ENCODE measurements at regions not wholly inside any gene's neighbourhood (a gene's known extent, or its start where the extent isn't known, plus 50 kb on each side); places are given as distances from the start of the nearest gene placed in this dataset.

DNA sequence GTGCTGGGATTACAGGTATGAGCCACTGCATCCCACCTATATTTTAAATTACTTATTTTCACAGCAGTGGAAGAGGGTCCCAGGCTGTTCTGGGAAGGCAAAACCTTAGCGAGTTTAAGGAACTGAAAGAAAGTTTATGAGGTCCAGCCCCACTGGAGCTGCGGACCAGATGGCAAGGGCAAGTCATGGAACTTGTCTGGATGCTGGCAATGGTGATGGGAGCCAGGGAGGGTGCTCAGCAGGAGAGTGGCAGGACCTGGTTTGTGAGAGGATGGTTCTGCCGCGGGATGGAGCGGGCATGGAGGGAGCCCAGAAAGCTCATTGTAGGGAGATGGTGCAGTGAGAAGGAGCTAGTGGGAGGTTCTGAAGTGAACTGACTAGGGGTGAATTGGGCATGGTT, 50.6 kb upstream of the SLC45A1 start:
- ATAC-seq (replicated peaks) (no peak), DNase-seq (no peak)
- H3K4me1 Mint-ChIP-seq (ENCODE audit: low read depth in 2 of 2) = no peaks in the 10 kb centered on the region
- H3K4me3 Mint-ChIP-seq = no peak overlapping the region
- H3K36me3 Mint-ChIP-seq (ENCODE audit: insufficient read depth) = no peaks in the 10 kb centered on the region
- peaks cover 6 to 37% of the 10 kb centered on the region in 2 donors for H3K27me3 Mint-ChIP-seq
- no peak overlapping the region for H3K27ac Mint-ChIP-seq
- no peaks in the 10 kb centered on the region for H3K9me3 Mint-ChIP-seq

DNA sequence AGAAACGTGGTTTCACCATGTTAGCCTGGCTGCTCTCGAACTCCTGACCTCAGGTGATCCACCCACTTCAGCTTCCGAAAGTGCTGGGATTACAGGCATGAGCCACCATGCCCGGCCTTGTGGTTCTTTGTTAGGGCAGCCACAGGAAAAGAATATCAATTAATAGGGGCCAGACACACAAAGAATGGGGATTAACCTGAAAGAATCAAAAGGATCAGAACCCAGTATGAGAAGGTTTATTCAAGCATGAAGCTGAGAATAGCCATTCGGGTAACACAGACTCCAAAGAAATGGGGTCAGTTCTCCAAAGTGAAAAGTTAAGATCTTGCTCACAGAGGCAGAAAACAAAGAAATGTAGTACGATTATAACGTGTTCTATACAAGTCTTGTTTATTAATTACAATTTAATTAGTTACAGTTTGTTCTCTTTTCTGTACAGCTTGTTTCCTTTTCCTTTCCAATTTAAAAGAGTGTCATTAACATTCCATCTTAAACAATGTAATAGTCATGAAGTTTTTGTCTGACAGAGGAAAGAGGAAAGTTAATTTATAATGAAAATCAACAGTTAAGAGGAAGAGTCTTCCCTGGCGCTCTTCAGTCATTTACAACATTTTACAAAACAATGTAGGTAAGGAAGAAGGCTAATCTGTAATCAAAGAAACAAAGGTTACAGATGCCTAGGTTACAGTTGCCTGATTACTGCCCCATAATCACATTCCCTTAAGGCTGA, 51.3 kb upstream of the SLC45A1 start:
- no peak overlapping the region for H3K27ac Mint-ChIP-seq
- H3K9me3 Mint-ChIP-seq = no peaks in the 10 kb centered on the region
- peaks cover 6 to 37% of the 10 kb centered on the region in 2 donors for H3K27me3 Mint-ChIP-seq
- ATAC-seq (replicated peaks) (no peak), DNase-seq (no peak)
- no peak overlapping the region for H3K4me3 Mint-ChIP-seq
- H3K36me3 Mint-ChIP-seq (ENCODE audit: insufficient read depth) = no peaks in the 10 kb centered on the region
- no peaks in the 10 kb centered on the region for H3K4me1 Mint-ChIP-seq (ENCODE audit: low read depth in 2 of 2)

DNA sequence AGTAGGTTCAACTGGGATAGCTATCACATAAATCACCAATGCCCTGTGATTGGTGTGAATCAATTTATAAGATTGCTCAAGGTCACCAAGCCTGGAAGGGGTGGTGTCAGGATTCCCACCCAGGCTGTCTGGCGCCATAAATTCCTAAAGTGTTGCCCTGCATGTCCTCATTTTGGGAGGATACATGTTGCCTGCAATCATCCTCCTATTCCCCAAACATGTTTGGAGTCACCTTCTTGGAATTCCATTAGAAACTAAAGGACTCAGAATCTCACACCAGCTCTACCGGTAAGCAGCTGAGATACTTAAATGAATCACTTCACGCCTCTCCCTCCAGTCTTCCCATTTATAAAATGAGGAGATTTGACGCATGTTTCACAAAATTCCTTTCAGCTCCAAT, 54.1 kb upstream of the SLC45A1 start:
- Mint-ChIP-seq H3K27me3 (peaks cover 15 to 27% of the 10 kb centered on the region in 2 donors), H3K4me3 (no peak overlapping the region), H3K36me3 (ENCODE audit: insufficient read depth) (no peaks in the 10 kb centered on the region), H3K27ac (peak overlapping the region in 1 of 2 donors; percentile 62), H3K9me3 (no peaks in the 10 kb centered on the region), H3K4me1 (ENCODE audit: low read depth in 2 of 2) (no peaks in the 10 kb centered on the region)
- DNase-seq = no peak
- ATAC-seq (replicated peaks) = no peak

DNA sequence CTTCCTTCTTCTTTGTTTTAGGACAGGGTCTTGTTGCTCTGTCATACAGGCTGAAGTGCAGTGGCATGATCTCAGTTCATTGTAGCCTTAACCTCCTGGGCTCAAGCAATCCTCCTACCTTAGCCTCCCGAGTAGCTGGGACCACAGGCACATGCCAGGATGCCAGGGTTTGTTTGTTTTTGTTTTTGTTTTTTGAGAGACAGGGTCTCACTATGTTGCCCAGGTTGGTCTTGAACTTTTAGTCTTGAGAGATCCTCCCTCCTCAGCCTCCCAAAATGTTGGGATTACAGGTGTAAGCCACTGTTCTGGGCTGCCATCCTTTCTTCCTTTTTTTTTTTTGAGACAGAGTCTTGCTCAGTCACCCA, 56.5 kb upstream of the SLC45A1 start:
- peak overlapping the region in 1 of 2 donors; percentile 2 for H3K27ac Mint-ChIP-seq
- no peak overlapping the region for H3K4me3 Mint-ChIP-seq
- H3K4me1 Mint-ChIP-seq (ENCODE audit: low read depth in 2 of 2) = no peaks in the 10 kb centered on the region
- DNase-seq = no peak
- H3K9me3 Mint-ChIP-seq = no peaks in the 10 kb centered on the region
- H3K36me3 Mint-ChIP-seq (ENCODE audit: insufficient read depth) = no peaks in the 10 kb centered on the region
- no peak for ATAC-seq (replicated peaks)
- peaks cover 23 to 29% of the 10 kb centered on the region in 2 donors for H3K27me3 Mint-ChIP-seq

DNA sequence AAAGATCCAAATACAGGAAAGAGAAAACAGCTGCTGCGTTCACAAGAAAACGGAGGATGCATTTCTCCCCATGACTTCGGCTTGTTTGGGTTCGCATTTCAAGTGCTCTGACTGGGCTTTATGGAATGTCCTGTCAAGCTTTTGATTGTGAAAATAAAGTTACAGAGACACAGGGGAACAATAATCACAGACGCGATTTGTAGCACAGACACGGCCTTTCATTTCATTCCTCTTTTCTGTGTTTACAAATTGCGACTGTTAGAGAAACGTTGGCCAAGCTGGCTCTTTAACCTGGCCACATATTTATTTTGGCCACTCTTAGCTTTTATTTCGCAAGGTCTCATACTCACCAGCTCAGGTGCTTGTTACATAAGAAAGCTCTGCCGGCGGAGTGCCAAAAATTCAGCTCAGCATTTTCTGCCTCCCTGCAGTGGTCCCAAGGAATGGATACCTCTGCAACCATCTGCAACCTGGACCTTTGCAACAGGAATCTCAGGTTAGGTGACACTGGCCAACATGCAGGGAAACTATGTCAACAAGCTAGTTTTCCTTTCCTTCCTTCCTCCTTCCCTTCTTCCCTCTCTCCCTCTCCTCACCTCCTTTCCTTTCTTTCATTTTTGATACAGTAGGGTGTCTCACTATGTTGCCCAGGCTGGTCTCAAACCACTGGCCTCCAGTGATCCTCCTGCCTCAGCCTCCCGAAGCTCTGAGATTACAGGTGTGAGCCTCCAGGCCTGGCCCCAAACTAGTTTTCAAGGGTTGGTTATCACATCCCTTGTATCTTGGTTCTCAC, 58.2 kb upstream of the SLC45A1 start:
- no peak overlapping the region for H3K27ac Mint-ChIP-seq
- peaks cover 23 to 34% of the 10 kb centered on the region in 2 donors for H3K27me3 Mint-ChIP-seq
- ATAC-seq (replicated peaks) = no peak
- no peaks in the 10 kb centered on the region for H3K9me3 Mint-ChIP-seq
- no peak for DNase-seq
- no peaks in the 10 kb centered on the region for H3K4me1 Mint-ChIP-seq (ENCODE audit: low read depth in 2 of 2)
- H3K4me3 Mint-ChIP-seq = no peak overlapping the region
- no peaks in the 10 kb centered on the region for H3K36me3 Mint-ChIP-seq (ENCODE audit: insufficient read depth)

DNA sequence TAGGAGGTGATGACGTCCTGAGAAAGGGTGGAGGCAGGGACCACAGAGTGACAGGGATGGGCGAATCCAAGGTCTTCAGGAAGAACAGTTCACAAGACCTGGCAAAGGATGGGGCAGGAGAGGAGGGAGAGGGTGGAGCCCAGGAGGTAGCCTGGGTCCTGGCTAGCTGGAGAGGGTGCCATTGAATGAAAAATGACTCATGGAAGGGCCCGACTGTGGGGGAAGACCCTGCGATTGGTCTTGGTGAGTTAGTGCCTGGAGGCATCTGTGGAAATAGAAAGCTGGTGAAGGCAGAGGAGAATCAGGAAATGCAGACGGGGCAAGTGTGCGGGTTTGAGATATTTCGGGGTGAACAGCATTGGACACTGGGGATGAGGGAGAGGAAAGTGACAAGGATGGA, 60.3 kb upstream of the SLC45A1 start:
- Mint-ChIP-seq H3K4me3 (no peak overlapping the region), H3K27me3 (peaks cover 23 to 27% of the 10 kb centered on the region in 2 donors), H3K27ac (no peak overlapping the region), H3K4me1 (ENCODE audit: low read depth in 2 of 2) (no peaks in the 10 kb centered on the region), H3K36me3 (ENCODE audit: insufficient read depth) (no peaks in the 10 kb centered on the region), H3K9me3 (no peaks in the 10 kb centered on the region)
- ATAC-seq (replicated peaks) (no peak), DNase-seq (no peak)

DNA sequence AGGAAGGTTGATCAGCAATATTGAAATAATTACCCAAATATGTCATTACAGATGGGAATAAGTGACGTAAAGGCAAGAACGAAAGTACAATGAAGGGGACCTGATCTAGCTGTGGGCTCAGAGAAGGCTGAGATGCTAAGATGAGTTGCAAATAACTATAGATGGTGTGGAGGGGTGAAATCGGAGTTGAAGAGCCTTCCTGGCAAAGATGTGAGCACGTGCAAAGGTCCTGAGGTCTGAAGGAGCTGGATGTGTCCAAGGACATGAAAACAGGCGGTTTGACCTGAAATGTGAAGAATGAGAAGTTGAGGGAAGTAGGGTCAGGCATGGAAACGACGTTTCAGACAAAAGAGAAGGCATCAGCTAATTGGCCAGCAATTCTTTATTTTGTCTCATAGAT, 61.6 kb upstream of the SLC45A1 start:
- Mint-ChIP-seq H3K27ac (no peak overlapping the region), H3K4me3 (no peak overlapping the region), H3K9me3 (no peaks in the 10 kb centered on the region), H3K27me3 (peaks cover 20 to 27% of the 10 kb centered on the region in 2 donors), H3K4me1 (ENCODE audit: low read depth in 2 of 2) (no peaks in the 10 kb centered on the region), H3K36me3 (ENCODE audit: insufficient read depth) (no peaks in the 10 kb centered on the region)
- ATAC-seq (replicated peaks) (no peak), DNase-seq (no peak)

DNA sequence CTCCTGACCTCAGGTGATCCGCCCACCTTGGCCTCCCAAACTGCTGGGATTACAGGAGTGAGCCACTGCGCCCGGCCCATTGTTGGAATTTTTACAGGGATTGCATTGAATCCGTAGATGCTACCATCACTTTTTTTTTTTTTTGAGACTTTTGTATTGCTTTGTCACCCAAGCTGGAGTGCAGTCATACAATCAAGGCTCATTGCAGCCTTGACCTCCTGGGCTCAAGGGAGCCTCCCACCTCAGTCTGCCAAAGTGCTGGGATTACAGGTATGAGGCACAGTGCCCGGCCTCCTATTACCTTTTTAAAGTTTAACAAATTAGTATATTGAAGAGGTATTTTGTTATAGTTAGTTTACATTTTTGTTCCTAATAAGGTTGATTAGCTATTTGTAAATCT, 62.2 kb upstream of the SLC45A1 start:
- no peak overlapping the region for H3K4me3 Mint-ChIP-seq
- no peaks in the 10 kb centered on the region for H3K9me3 Mint-ChIP-seq
- no peak overlapping the region for H3K27ac Mint-ChIP-seq
- DNase-seq (no peak), ATAC-seq (replicated peaks) (no peak)
- peaks cover 14 to 27% of the 10 kb centered on the region in 2 donors for H3K27me3 Mint-ChIP-seq
- H3K36me3 Mint-ChIP-seq (ENCODE audit: insufficient read depth) = no peaks in the 10 kb centered on the region
- H3K4me1 Mint-ChIP-seq (ENCODE audit: low read depth in 2 of 2) = peaks cover 0 to 1% of the 10 kb centered on the region in 2 donors

DNA sequence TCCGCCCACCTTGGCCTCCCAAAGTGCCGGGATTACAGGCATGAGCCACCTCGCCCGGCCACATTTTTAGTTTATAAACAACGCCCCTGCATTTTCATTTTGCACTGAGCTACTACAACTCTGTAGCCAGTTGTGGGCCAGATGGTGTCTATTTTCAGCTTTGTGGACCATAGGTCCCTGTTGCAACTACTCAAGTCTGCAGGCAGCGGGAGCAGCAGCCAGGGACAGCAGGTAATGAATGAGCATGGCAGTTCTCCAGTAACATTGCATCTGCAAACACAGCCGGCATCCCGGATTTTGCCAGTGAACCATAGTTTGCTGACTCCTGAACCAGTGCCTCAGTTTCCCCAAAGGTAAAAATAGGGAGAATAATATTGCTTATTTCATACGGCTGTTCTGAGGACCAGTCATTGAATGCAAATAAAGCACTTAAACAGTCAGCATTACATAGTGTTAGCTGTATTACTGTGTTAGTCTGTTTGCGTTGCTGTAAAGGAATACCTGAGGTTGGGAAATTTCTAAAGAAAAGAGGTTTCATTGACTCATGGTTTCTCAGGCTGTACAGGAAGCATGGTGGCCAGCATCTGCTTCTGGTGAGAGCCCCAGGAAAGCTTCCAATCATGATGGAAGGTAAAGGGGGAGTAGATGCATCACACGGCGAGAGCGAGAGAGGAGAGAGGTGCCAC, 65.5 kb upstream of the SLC45A1 start:
- Mint-ChIP-seq H3K4me3 (no peak overlapping the region), H3K27ac (no peak overlapping the region), H3K36me3 (ENCODE audit: insufficient read depth) (no peaks in the 10 kb centered on the region), H3K4me1 (ENCODE audit: low read depth in 2 of 2) (peaks cover 6% of the 10 kb centered on the region in 2 donors), H3K27me3 (peaks cover 4 to 13% of the 10 kb centered on the region in 2 donors), H3K9me3 (no peaks in the 10 kb centered on the region)
- DNase-seq (no peak), ATAC-seq (replicated peaks) (no peak)

DNA sequence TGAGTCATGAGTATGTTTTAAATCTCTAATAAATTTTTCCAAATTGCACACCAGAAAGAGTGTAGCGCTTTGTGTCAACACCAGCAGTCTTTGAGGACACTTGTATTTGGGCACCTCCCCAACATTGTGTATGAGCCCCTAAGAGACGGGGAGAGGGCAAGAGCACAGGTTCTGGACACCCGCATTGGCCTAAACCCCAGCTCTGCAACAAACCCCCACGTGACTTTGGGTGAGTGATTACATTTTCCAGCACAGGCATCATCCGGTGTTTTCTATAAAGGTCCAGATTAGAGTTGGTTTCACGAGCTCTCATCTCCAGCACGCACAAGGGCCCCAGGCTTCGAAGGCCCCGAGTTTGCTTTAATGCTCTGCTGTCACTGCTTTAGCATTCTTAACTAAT, 66.3 kb upstream of the SLC45A1 start:
- H3K36me3 Mint-ChIP-seq (ENCODE audit: insufficient read depth) = no peaks in the 10 kb centered on the region
- peaks cover 6% of the 10 kb centered on the region in 2 donors for H3K4me1 Mint-ChIP-seq (ENCODE audit: low read depth in 2 of 2)
- H3K27me3 Mint-ChIP-seq = peaks cover 0 to 7% of the 10 kb centered on the region in 2 donors
- H3K27ac Mint-ChIP-seq = no peak overlapping the region
- H3K4me3 Mint-ChIP-seq = no peak overlapping the region
- no peaks in the 10 kb centered on the region for H3K9me3 Mint-ChIP-seq
- DNase-seq = no peak
- ATAC-seq (replicated peaks) = no peak

DNA sequence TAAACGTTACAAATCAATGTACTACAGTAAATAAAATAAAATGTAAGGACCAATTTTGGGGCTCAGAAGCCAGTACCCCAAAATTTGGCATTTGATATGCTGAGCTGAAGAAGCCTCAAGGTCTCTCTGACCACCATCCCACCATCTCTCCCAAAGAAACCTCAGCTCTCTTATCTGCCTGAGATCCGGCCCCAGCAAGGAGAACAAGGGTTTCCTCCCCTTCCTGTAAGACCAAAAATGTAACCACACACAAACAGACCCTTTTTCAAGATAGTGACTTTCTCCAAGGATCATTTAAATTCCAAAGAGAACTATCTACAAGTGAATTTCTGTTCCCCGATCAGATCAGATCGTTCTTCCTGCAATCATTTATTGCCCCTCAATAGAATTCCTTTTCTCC, 68.1 kb upstream of the SLC45A1 start:
- no peak for ATAC-seq (replicated peaks)
- DNase-seq = no peak
- peak overlapping the region in 1 of 2 donors; percentile 33 for H3K27ac Mint-ChIP-seq
- no peaks in the 10 kb centered on the region for H3K36me3 Mint-ChIP-seq (ENCODE audit: insufficient read depth)
- H3K9me3 Mint-ChIP-seq = no peaks in the 10 kb centered on the region
- H3K4me1 Mint-ChIP-seq (ENCODE audit: low read depth in 2 of 2) = peaks cover 6% of the 10 kb centered on the region in 2 donors
- no peaks in the 10 kb centered on the region for H3K27me3 Mint-ChIP-seq
- no peak overlapping the region for H3K4me3 Mint-ChIP-seq

DNA sequence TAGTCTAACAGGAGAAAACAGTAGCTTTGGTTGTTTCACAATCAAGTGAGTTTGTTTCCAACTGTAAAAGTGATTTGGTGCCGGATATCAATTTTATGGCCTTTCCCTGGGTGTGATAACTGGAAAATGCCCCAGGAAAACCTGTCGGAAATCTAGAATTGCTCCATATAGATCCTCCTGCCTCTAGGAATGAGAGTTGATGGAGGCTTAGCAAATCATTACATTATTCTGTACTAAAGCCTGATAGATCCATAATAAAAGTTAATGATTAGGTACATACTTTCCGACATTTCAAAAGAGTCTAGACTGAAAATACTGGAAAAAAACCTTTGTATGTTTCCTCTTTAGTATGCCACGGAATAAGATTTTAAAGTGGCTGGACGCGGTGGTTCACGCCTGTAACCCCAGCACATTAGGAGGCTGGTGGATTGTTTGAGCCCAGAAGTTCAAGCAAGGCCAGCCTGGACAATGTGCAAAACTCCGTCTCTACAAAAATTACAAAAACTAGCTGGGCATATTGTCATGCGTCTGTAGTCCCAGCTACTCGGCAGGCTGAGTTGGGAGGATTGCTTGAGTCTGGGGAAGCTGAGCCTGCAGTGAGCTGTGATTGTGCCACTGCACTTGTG, 70.0 kb upstream of the SLC45A1 start:
- no peak overlapping the region for H3K4me3 Mint-ChIP-seq
- ATAC-seq (replicated peaks) = no peak

DNA sequence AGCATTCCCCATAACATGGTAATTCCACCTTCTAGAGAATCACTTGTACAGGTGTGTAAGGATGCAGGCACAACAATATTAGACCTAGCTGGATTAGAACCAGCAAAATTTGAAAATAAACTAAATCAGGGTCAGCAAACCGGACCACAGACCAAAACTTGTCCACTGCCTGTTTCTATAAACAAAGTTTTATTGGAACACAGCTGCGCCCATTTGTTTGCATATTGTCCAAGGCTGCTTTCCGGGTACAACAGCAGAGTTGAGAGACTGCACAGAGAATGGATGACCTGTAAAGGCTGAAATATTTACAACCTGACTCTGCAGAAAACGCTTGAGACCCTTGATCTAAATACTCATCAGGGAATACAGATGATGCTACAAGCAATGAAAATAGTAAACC, 73.6 kb upstream of the SLC45A1 start:
- Mint-ChIP-seq H3K36me3 (ENCODE audit: insufficient read depth) (peaks cover 6% of the 10 kb centered on the region), H3K9me3 (no peaks in the 10 kb centered on the region), H3K27ac (no peak overlapping the region), H3K4me1 (ENCODE audit: low read depth in 2 of 2) (peaks cover 6 to 7% of the 10 kb centered on the region in 2 donors), H3K27me3 (peaks cover 9 to 12% of the 10 kb centered on the region in 2 donors), H3K4me3 (no peak overlapping the region)
- DNase-seq (no peak), ATAC-seq (replicated peaks) (no peak)

More for the DNA sequence above, 70.0 kb upstream of the SLC45A1 start:
- no peaks in the 10 kb centered on the region for H3K9me3 Mint-ChIP-seq
- no peaks in the 10 kb centered on the region for H3K36me3 Mint-ChIP-seq (ENCODE audit: insufficient read depth)
- DNase-seq = no peak
- H3K4me1 Mint-ChIP-seq (ENCODE audit: low read depth in 2 of 2) = peaks cover 6% of the 10 kb centered on the region in 2 donors
- H3K27me3 Mint-ChIP-seq = no peaks in the 10 kb centered on the region
- no peak overlapping the region for H3K27ac Mint-ChIP-seq

Data from effector memory CD8-positive, alpha-beta T cell (primary cell).